Upper lobe of left lung (tissue), 4 donors: ENCODE measurements at regions not wholly inside any gene's neighbourhood (a gene's known extent, or its start where the extent isn't known, plus 50 kb on each side); places are given as distances from the start of the nearest gene placed in this dataset.

Experiments used
- POLR2AphosphoS5 ChIP-seq, 2 donors: sonication (generic); formaldehyde crosslinking; IDR thresholded peaks; one replicate each; pipeline ENCODE4 v1.5.1; 2017; ENCODE audit warnings: antibody characterized with exemption in 2 of 2
- TF ChIP-seq, protein P1 (sequence below), 6 experiments: fragments of 450-650 bp in 4 of 6; fragments of 200-600 bp in 2 of 6; sonication (generic) in 2 of 6; IDR thresholded peaks; one replicate each; pipeline ENCODE4 v1.5.1; 2016 to 2019; ENCODE audit warnings: antibody characterized with exemption in 6 of 6

DNA sequence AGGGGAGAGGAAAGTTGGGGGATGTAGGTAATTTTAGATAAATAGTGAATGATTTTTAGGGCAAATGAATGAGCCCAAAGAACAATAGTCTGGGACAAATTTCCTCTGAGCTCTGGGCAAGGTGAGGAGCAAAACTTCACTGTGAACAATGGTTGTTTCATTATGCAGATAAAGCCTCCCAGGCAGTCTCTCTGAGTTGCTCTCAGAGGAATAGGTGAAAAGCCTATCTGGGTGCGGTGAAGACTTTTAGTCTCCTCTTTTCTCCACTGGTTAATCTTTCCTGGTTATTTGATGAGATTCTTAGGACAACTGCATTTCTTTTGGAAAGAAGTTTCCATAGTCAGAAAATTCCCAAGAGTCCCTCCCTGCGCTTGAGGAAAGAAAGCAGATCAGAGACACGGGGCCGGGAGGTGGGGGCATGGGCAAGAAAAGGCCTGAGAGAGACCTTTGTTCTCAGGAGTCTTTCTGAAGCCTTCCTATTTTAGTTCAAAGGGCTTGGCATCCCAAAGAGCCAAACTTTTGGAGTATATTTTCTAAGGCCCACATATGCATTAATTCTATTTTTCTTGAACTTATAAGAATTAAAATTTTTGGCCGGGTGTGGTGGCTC lies 353.6 kb upstream of the SLCO3A1 start:
- TF ChIP-seq, protein P1, sequence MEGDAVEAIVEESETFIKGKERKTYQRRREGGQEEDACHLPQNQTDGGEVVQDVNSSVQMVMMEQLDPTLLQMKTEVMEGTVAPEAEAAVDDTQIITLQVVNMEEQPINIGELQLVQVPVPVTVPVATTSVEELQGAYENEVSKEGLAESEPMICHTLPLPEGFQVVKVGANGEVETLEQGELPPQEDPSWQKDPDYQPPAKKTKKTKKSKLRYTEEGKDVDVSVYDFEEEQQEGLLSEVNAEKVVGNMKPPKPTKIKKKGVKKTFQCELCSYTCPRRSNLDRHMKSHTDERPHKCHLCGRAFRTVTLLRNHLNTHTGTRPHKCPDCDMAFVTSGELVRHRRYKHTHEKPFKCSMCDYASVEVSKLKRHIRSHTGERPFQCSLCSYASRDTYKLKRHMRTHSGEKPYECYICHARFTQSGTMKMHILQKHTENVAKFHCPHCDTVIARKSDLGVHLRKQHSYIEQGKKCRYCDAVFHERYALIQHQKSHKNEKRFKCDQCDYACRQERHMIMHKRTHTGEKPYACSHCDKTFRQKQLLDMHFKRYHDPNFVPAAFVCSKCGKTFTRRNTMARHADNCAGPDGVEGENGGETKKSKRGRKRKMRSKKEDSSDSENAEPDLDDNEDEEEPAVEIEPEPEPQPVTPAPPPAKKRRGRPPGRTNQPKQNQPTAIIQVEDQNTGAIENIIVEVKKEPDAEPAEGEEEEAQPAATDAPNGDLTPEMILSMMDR (IDR thresholded peaks at IDR 0.05), result no peak
- no peak for TF ChIP-seq POLR2AphosphoS5 (IDR thresholded peaks at IDR 0.05)
